NCI-H2107 treated with DMSO at 0.1 percent for 48 hours (cell line): ENCODE measurements at regions not wholly inside any gene's neighbourhood (a gene's known extent, or its start where the extent isn't known, plus 50 kb on each side); places are given as distances from the start of the nearest gene placed in this dataset.

Experiments
- DNase-seq: peaks from one replicate; lab custom pipeline; 2025; ENCODE audit not compliant: unreplicated experiment; lab: John Stamatoyannopoulos, UW

GRCh38 chr14:100463937-100464336, 123.3 kb downstream of the BEGAIN start:
- no peak for DNase-seq

- DNase-seq = no peak
Measured at GRCh38 chr14:100466111-100466856, 120.9 kb downstream of the BEGAIN start.

GRCh38 chr14:100467046-100467750, 120.0 kb downstream of the BEGAIN start:
- no peak for DNase-seq

GRCh38 chr14:100467939-100468338, 119.3 kb downstream of the BEGAIN start:
- no peak for DNase-seq

GRCh38 chr14:100468557-100468956, 118.7 kb downstream of the BEGAIN start:
- DNase-seq = no peak

GRCh38 chr14:100469632-100470522, 117.3 kb downstream of the BEGAIN start:
- no peak for DNase-seq

- no peak for DNase-seq
Measured at GRCh38 chr14:100470523-100470897, 116.7 kb downstream of the BEGAIN start.

- peak; percentile 96 for DNase-seq
Measured at GRCh38 chr14:100471441-100472093, 115.7 kb downstream of the BEGAIN start.

- peak; percentile 98 for DNase-seq
Measured at GRCh38 chr14:100472094-100472455, 115.1 kb downstream of the BEGAIN start.

GRCh38 chr14:100472491-100472890, 114.7 kb downstream of the BEGAIN start:
- no peak for DNase-seq

- DNase-seq = peak; percentile 93
Measured at GRCh38 chr14:100473249-100473648, 114.0 kb downstream of the BEGAIN start.

- peak; percentile 97 for DNase-seq
Measured at GRCh38 chr14:100474196-100474595, 113.0 kb downstream of the BEGAIN start.

GRCh38 chr14:100475268-100475667, 111.9 kb downstream of the BEGAIN start:
- no peak for DNase-seq

- peak; percentile 92 for DNase-seq
Measured at GRCh38 chr14:100476012-100476822, 111.0 kb downstream of the BEGAIN start.

- no peak for DNase-seq
Measured at GRCh38 chr14:100484531-100485267, 102.5 kb downstream of the BEGAIN start.

- peak; percentile 98 for DNase-seq
Measured at GRCh38 chr14:100486025-100486828, 101.0 kb downstream of the BEGAIN start.
